Urothelium cell line (cell line): ENCODE measurements at regions not wholly inside any gene's neighbourhood (a gene's known extent, or its start where the extent isn't known, plus 50 kb on each side); places are given as distances from the start of the nearest gene placed in this dataset.

Experiments
- DNase-seq: peaks from one replicate; pipeline ENCODE4 v3.0.0; 2011; ENCODE audit warnings: low spot score, mixed read lengths
- FAIRE-seq: peaks from 2 replicates; lab custom pipeline; 2011; peaks lifted over from hg19 to GRCh38; lab: Jason Lieb, UNC

- DNase-seq: no peak
- no peak for FAIRE-seq
Measured at GRCh38 chr18:34583895-34584294, 126.2 kb upstream of the DTNA start.

GRCh38 chr18:34590503-34590902 is 119.6 kb upstream of the DTNA start:
- no peak for DNase-seq
- no peak for FAIRE-seq

GRCh38 chr18:34591920-34592444 is 118.1 kb upstream of the DTNA start:
- FAIRE-seq (no peak), DNase-seq (no peak)

- FAIRE-seq (no peak), DNase-seq (no peak)
Measured at GRCh38 chr18:34592481-34592880, 117.6 kb upstream of the DTNA start.

DNA sequence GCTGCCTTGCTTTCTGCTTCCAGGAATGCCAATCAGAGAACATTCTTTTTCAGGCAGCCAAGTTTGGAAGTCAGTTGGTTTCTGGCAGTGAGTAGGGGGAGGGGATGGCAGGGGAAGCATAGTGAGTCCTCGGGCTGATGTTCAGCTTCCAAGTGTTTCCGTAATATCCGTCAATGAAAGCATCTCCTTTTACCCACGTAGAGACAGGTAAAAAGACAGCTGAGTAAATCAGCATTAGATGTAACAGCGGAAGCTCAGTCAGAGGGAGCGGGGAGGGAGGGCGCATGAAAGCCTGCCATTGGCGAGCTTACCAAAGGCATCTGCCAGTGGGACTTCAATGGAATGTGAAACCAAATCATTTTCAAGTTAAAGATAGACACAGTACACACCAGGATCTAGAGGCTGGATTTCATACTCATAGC is 117.1 kb upstream of the DTNA start:
- FAIRE-seq (no peak), DNase-seq (peak; percentile 26)

DNA sequence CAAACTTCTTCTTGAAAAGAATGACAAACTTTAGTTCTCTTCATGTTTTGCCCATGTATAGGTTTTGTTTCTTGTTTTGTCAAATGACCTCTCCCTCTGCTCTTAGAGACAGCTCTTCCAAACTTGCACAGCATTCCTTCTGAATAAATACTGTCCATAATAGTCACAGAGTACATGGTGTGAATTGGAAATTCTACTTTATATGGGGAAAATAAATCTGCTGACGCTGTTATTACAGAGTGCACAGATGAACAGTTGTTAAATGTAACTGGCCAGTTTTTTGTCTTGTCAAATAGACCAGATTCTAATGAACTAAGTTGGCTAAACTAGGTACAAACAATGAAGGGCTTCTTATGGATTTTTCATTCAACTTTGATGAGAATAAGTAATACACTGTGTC is 115.8 kb upstream of the DTNA start:
- DNase-seq: no peak
- FAIRE-seq: no peak

- FAIRE-seq (no peak), DNase-seq (no peak)
Measured at GRCh38 chr18:34595690-34596089, 114.4 kb upstream of the DTNA start.

DNA sequence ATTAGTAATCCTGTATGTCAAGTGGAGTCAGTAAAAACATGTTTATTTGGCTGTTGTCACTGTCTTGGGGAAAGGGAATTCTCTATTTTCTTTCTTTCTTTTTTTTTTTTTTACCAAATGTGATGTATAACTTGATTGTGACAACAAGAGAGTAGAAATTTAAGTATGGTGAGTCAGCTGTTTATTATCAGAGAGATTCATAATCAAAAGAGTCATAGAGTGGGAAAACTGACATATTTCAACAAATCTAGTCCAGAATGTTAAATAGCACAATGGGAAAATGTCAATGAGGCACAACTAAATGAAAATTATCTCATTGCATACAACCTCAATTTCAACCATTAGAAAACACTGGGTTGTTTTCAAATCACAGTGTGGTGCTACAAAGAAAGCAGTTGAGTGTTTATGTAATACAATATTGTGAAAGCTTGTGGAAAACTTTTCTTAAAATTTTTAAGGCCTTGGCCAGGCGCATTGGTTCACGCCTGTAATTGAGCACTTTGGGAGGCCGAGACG is 111.9 kb upstream of the DTNA start:
- no peak for DNase-seq
- FAIRE-seq: no peak

- FAIRE-seq (no peak), DNase-seq (no peak)
Measured at GRCh38 chr18:34600158-34600557, 109.9 kb upstream of the DTNA start.

GRCh38 chr18:34600874-34601656 is 109.0 kb upstream of the DTNA start:
- DNase-seq (no peak), FAIRE-seq (no peak)

GRCh38 chr18:34604591-34604990 is 105.5 kb upstream of the DTNA start:
- no peak for FAIRE-seq

DNA sequence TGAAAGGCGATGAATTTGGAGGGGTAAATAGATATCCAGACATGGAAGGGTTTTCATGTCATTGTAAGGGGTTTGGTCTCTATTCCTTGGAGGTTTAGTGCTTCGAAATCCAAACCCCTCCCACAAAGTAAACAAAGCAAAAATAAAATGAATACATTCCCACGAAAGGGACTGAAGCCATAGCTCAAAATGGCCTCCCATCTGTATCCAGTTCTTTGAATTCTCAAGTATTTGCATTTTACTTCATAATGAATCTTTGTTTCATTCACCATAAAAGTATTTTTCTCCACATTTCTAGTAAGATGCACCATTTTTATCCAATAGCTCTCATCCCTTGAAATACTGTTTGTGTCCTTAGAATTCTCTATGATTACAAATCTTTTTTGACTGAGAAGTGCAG is 103.2 kb upstream of the DTNA start:
- DNase-seq (no peak), FAIRE-seq (no peak)

More at GRCh38 chr18:34604591-34604990, 105.5 kb upstream of the DTNA start:
- no peak for DNase-seq

GRCh38 chr18:34608064-34608463 is 102.0 kb upstream of the DTNA start:
- DNase-seq (no peak), FAIRE-seq (no peak)

GRCh38 chr18:34609986-34610648 is 100.0 kb upstream of the DTNA start:
- DNase-seq (no peak), FAIRE-seq (no peak)

- FAIRE-seq (no peak), DNase-seq (no peak)
Measured at GRCh38 chr18:34611904-34612303, 98.2 kb upstream of the DTNA start.

DNA sequence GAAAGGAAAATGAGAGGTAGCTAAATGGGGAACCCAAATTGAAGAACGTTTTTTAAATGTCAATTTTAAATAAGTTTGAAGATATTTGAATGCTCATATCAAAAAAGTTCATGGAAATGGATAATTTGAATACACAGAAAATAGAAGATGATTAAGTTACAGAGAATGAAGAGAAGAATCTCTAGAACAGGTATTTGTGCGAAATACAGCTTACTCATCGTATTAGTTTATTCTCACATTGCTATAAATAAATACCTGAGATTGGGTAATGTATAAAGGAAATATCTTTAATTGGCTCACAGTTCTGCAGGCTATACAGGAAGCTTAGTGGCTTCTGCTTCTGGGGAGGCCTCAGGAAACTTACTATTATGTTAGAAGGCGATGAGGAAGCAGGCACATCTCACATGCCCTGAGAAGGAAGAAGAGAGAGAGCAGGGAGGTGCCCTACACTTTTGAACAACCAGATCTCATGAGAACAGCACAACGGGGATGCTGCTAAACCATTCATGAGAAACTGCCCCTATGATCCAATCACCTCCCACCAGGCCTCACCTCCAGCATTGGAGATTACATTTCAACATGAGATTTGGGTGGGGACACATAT is 89.7 kb upstream of the DTNA start:
- DNase-seq: no peak
- no peak for FAIRE-seq

- FAIRE-seq: no peak
- DNase-seq: no peak
Measured at GRCh38 chr18:34623557-34623956, 86.5 kb upstream of the DTNA start.

DNA sequence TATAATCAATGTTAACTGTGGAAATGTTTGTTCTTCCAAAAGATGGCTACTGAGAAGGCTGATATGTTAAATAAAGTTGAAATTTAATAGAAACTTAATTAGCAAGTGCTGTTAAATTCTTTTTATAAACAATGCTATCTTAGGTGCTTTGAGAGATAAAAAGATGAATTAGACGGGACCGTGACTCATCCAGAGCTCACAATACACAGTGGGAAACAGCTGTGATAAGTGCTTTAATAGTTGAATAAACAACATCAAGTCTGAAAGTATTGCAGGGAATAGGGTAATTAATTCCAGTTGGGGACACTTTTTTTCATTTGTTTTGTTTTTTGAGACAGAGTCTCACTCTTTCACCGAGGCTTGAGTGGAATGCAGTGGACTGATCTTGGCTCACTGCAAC is 85.5 kb upstream of the DTNA start:
- no peak for FAIRE-seq
- no peak for DNase-seq

DNA sequence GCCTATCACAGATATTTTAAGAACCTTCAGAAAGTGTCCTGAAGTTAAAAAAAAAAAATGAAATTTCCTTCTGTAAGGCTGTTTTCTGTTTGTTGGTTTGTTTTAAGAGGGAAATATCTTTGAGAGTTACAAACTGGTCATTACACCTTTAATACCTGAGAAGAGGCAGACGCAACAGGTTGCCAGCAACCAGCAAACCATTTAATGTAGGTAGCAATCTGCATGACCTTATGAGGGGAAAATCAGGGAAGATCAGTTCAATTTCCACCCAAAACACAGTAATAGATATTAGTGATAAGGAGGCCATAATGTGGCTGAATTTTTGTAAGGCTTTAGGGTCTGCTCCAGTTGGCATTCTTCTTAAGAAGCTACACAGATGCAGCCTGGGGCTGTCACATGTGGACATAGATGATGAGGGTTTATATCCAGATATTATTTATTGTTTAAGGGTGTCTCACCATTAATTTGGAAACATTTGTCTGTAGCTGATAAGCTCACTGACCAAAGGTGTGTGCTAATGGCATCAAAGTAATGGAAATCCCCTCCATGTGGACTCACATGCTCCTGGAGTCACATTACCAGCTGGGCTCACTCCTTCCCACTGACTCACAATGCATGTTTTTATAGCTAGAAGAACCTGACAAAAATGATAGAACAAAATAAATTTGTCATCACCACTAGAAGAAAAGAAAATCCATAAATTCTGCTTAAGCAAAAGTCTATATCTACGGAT is 83.5 kb upstream of the DTNA start:
- DNase-seq (no peak), FAIRE-seq (no peak)

DNA sequence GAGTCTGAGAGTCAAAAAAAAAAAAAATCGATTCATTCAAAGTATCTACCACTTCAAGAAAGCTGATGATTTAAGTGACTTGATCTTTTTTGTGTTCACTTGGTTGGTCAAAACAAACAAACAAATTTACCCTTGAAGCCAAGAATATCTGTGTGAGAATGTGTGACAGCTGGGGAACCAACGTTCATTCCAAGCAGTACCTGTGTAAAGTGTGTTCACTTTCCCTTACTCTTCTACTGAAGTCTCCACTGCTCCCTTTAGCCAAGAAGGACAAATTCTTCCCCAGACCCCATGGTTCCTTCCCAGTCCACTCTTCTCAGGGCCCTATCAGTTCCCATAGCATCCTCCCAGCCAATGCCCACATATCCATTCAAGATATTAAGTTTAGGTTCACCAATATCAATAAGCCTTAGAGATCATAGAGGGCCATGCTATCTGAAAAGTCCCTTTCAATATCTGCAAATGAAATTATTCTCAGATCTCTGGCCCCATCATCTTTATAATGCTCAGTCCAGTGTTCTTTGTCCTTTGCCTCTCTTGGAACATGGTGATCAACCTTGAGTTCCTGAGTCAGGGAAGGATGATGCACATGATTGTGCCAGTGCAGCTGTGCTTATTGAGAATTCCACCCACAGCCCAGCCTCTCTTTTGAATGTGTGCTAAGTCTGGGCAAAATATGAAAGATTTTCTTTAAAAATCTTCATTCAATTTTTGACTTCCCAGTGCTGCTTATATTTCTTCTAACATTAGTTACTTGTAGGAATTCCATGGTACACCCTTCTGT is 82.8 kb upstream of the DTNA start:
- DNase-seq: no peak
- no peak for FAIRE-seq
